Prostate gland (tissue), 2 donors: ENCODE measurements at regions not wholly inside any gene's neighbourhood (a gene's known extent, or its start where the extent isn't known, plus 50 kb on each side); places are given as distances from the start of the nearest gene placed in this dataset.

Source experiments
- CTCF ChIP-seq, 4 experiments: fragments of 200-600 bp in 2 of 4; fragments of 450-650 bp in 2 of 4; sonication (generic) in 2 of 4; IDR thresholded peaks; 1 replicate in 3 of 4; 2 replicates in 1 of 4; pipeline ENCODE4 v1.5.1; 2016 to 2019; ENCODE audit warnings: antibody characterized with exemption in 4 of 4, mild to moderate bottlenecking in 2 of 4, moderate library complexity in 2 of 4
- POLR2A ChIP-seq: fragments of 450-650 bp; IDR thresholded peaks from one replicate; pipeline ENCODE4 v1.6.1; 2016; ENCODE audit warnings: antibody characterized with exemption, mild to moderate bottlenecking

- TF ChIP-seq CTCF (IDR thresholded peaks at IDR 0.05) (no peak), POLR2A (no peak)
Observed at GRCh38 chr4:171650543-171650942, 162.7 kb upstream of the GALNTL6 start.
